Right ventricle myocardium superior (tissue), 1 donor: ENCODE measurements at regions not wholly inside any gene's neighbourhood (a gene's known extent, or its start where the extent isn't known, plus 50 kb on each side); places are given as distances from the start of the nearest gene placed in this dataset.
"Not testable (repeated sequence)": the region's sequence is repeated elsewhere in the genome, so short reads cannot be mapped to it uniquely, and the experiment has no call there.

ENCODE experiments used
- ATAC-seq: fragments of 200-7000 bp; cut with Tn5 transposase; one replicate; pipeline ENCODE4 v1.9.1; 2020; ENCODE audit warnings: mild to moderate bottlenecking; ENCODE audit not compliant: poor library complexity
- DNase-seq: peaks from one replicate; pipeline ENCODE4 v3.0.0-alpha.2; 2020
- intact Hi-C: fragments of 100-400 bp; cut with DNase I; formaldehyde crosslinking; loops from one replicate; pipeline ENCODE4 v1.11.2; 2022
- donor health status: DM: no; HTN: yes; CAD: no; lungs with severe emphysema.

DNA sequence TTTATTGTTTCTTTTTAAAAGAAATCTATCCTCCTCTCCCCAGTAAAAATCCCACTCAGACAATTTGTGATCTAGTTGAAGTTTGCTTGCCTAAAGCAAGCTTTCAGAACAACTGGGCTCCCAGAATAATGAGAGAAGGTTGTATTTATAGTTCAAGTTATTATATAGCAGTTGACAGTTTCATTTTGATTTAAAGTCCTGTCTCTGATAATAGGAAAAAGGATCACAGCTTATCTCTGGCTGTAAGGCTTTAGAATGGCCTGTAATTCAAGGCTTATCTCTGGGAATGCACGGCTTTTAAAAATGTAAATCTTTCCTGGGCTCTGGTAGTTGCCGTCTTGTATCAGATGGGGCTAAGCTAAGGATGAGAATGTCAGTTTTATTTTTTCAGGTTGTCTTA lies 123.3 kb upstream of the TMTC4 start:
- intact Hi-C loops, result no loop called here
- no peak for ATAC-seq

DNA sequence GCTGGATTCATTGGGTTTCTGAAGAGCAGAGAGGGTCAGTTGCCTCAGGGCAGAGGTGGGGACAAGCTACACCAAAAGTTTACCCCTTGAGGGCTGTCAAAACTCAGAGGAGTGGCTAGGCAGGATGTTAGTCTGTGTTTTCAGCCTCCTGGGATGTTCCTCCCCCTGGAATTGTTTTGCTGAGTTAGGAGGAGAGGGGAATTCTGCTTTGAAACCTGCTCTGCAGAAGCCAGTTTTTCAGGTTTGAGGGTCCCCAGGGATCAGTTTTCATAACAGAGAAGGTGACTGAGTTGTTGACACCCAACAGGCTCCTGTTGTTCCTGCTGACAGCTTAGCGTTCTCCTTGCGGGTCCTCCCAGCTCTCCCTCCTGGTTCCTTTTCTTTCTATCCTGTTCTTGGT lies 121.9 kb upstream of the TMTC4 start:
- ATAC-seq, result no peak
- intact Hi-C loops, result no loop called here
- no peak for DNase-seq

More for the DNA sequence above, 123.3 kb upstream of the TMTC4 start:
- DNase-seq, result no peak

DNA sequence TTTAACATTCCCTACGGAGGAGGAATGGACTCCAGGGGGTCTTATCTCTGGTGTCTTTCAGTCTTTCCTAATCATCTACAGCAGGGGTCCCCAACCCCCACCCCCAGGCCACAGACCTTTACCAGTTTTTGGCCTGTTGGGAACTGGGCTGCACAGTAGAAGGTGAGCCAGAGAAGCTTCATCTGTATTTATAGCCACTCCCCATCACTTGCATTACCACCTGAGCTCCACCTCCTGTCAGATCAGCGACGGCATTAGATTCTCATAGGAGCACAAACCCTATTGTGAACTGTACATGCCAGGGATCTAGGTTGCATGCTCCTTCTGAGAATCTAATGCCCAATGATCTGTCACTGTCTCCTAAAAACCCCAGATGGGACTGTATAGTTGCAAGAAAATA lies 120.0 kb upstream of the TMTC4 start:
- ATAC-seq, result no peak
- DNase-seq, result no peak
- intact Hi-C loops, result no loop called here

DNA sequence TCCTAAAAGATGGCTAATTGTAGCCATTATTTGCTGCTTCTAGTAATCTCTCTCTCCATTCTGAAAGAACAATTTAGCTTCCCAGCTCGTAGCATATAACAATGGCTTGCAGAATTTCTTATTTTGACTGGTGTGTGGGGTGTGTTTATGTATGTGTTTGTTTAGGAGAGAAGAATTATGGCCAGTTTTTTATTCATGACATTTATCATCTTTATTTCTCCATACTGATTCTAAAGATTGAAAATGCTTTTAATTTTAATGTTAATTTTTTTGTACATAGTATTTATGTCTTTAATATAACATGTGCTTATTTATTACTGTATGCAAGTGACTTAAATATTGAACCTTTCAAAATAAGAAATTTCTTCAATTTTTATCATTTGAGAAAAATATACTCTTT lies 115.8 kb upstream of the TMTC4 start:
- DNase-seq (no peak), ATAC-seq (no peak)
- intact Hi-C loops, result no loop called here

DNA sequence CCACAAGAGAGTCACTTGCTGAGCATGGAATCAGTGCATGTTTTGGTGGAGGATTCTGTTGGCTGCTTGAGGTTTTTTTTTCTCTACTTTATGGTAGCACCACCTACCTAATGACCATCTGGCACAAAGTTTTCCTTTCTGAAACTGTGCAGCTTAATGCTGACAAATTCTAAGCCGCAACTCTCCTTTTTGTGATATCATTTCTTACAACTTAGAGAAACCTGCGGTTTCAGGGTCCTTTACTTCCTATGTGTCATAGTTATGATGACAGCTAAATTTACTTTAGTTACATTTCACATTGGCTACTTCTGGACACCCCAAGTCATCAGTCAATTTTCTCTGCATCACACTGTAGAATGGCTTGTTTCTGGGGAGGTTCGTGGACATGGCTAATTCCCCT lies 115.4 kb upstream of the TMTC4 start:
- DNase-seq (no peak), ATAC-seq (no peak)
- intact Hi-C loops, result no loop called here

DNA sequence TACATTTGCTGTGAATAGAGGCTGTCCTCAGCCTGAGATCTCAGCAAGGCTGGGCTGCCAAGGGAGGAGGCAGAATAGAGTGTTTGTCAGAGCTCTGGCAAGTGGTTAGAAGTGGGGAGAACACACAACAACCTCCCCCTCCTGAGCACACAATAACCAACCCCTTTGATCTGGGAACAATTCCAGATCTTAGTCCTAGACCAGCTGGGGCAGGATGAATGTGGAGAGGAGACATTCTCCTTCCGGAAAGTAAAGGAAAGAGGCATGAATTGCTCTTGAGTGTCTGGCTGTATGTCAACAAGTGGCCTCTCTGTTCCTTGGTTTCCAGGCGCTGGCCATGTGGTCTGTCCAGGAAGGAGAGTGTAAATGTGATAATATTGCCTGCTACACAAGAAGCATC lies 114.9 kb upstream of the TMTC4 start:
- intact Hi-C loops, result no loop called here
- no peak for DNase-seq
- ATAC-seq, result no peak

DNA sequence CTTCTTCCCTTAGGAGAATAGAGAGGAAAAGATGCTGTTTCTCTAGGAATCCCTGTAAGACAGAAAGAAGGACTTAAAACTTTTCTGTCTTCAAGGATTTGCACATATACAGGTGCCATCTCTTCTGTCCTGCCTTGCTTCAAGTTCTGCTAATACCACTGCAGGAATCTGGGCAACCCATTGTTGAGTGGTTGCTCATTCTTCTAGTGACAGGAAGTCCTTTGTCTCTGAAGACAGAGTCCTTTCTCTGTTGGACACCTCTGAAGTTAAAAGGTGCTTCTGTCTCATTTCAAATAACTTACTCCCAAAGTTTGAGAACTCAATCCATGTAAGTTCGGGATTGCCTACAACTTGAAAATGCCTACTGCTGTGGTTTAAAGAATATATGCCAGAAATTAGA lies 114.4 kb upstream of the TMTC4 start:
- no peak for ATAC-seq
- intact Hi-C loops, result no loop called here
- no peak for DNase-seq

DNA sequence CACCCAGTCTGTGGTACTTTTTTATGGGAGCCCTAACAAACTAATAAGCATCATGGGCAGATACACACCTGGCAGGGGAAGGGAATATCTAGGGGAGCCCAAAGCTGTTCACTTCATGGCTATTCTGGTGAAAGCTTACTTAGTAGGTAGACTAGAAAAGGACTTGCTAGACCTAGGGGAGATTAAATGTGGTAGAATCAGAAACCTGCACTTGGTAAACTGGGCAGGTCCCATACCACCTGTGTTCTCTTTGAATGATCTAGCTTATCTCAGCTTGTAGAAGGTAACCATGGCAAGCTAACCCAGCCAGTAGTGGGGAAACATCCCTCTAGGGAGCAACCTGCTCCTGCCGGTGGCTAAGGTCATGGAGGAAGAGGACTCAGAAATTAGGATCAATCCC lies 113.9 kb upstream of the TMTC4 start:
- DNase-seq (no peak), ATAC-seq (no peak)
- intact Hi-C loops, result no loop called here

DNA sequence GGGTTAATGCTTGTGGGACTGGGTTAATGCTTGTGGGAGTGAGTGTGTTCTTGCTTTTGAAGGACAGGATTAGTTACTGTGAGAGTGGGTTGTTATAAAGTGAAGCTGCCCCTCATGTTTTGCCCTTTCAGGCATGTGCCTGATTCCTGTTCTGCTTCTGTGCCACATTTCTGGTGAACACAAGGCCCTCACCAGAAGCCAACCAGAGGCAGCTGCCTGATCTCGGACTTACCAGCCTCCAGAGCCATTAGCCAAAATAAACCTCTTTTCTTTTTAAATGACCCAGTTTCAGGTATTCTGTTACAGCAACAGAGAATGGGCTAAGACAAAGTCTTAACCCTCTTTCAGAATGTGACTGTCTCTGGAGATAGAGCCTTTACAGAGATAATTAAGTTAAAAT lies 113.3 kb upstream of the TMTC4 start:
- intact Hi-C loops, result no loop called here
- ATAC-seq (no peak), DNase-seq (no peak)

DNA sequence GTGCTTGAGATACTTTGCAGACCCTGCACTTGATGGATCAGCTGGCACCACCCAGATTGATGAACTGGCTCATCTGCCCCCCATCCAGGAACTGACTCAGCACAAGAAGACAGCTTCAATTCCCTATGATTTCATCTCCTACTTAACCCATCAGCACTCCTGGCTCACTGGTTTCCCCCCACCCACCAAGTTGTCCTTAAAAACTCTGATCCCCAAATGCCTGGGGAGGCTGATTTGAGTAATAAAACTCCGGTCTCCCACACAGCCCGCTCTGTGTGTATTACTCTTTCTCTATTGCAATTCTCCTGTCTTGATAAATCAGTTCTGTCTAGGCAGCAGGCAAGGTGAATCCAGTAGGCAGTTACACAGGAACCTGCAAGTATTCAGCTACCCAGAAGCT lies 102.1 kb upstream of the TMTC4 start:
- intact Hi-C loops, ATAC-seq, DNase-seq: not testable (repeated sequence)

DNA sequence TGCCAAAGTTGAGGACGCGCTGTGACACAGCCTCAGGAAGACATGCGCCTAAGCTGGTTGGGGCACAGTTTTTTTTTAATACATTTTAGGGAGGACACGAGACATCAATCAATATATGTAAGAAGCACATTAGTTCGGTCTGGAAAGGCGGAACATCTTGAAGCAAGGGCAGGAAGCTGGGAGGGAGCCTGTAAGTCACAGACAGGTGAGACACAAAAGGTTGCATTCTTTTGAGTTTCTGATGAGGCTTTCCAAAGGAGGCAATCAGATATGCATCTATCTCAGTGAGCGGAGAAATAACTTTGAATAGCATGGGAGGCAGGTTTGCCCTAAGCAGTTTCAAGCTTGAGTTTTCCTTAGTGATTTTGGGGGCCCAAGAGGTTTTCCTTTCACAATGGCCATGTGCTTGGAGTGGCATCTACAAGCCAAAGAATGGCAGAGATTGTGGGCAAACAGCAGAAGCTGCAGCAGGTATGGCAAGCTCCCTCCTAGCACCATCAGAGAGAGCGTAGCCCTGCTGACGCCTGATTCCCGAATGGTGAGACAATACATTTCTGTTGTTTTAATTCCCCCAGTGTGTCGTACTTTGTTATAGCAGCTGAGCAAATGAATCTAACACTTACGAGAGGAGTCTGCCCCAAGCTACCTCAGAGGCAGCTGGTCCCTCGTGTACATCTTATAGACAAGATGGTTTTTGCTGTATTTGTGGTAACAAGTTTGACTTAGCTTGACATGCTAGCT lies 99.5 kb upstream of the TMTC4 start:
- no peak for ATAC-seq
- intact Hi-C loops, result no loop called here
- no peak for DNase-seq

DNA sequence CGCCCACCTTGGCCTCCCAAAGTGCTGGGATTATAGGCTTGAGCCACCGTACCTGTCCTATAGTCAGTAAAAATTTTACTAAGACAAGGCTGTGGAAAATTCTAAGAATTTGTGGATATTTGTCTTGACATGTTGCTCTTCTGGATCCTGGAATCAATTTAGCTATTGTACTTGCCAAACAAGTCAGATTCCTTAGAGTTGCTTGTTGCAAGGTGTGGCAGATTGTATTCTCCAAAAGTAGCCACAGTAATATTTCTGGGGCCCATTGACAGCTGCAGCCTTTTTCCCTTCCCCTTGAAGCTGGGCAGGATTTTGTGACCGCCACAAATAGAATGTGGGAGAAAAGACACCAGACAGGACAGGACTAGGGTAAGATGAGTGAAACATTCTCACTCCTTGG lies 98.8 kb upstream of the TMTC4 start:
- intact Hi-C loops, result no loop called here
- no peak for ATAC-seq

DNA sequence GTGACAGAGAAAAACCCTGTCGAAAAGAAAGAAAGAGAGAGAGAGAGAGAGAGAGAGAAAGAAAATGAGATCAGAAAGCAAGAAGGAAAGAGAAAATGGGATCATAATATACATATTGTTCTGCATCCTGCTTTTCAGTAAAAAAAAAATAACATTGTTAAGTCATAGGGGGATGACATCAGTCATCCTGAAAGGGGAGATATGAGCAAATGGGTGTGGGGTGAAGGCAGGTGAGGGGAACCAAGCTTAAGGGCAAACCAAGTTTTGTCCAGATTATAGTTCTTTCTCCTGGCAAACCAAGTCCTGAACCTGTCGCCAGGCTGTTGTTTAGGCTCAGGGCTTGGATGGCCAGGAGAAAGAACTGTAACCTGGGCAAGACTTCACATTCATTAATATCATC lies 92.6 kb upstream of the TMTC4 start:
- intact Hi-C loops, result no loop called here
- no peak for DNase-seq
- no peak for ATAC-seq

More for the DNA sequence above, 98.8 kb upstream of the TMTC4 start:
- DNase-seq, result no peak

DNA sequence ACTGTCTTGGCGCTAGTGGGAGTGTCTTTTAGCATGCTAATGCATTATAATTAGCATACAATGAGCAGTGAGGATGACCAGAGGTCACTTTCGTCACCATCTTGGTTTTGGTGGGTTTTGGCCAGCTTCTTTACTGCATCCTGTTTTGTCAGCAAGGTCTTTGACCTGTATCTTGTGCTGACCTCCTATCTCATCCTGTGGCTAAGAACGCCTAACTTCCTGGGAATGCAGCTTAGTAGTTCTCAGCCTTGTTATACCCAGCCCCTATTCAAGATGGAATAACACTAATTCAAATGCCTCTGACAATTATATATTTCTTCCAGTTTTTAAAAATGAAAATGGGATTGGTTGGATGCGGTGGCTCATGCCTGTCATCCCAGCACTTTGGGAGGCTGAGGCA lies 92.0 kb upstream of the TMTC4 start:
- DNase-seq, ATAC-seq, intact Hi-C loops: not testable (repeated sequence)

DNA sequence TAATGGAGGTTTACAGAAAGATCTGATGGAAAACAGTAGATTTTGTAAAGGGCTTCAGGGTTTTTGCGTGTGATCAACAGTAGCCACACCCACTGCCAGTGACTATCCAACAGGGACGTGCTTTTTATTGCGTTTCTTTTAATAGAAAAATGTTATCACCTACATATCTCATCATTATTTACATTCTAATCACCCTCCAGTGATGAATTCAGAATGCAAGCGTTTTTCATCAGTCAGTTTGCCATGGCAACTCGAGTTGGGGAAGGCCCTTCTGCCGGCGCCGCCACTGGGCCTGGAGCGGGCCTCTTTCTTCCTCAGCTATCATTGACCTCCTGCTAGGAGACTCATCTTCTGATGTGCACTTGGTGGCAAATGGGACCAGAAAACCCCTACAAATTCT lies 90.3 kb upstream of the TMTC4 start:
- intact Hi-C loops, result no loop called here
- no peak for ATAC-seq
- DNase-seq, result no peak

DNA sequence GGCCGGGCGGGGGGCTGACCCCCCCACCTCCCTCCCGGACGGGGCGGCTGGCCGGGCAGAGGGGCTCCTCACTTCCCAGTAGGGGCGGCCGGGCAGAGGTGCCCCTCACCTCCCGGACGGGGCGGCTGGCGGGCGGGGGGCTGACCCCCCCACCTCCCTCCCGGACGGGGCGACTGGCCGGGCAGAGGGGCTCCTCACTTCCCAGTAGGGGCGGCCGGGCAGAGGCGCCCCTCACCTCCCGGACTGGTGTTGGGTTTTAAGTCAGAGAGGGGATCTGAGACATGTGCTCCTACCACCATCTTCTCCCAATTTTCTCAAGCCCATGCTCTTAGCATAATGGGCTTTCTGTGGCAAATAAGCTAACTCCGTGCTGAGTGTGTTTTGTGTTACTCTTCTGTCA lies 87.5 kb upstream of the TMTC4 start:
- ATAC-seq, intact Hi-C loops, DNase-seq: not testable (repeated sequence)

DNA sequence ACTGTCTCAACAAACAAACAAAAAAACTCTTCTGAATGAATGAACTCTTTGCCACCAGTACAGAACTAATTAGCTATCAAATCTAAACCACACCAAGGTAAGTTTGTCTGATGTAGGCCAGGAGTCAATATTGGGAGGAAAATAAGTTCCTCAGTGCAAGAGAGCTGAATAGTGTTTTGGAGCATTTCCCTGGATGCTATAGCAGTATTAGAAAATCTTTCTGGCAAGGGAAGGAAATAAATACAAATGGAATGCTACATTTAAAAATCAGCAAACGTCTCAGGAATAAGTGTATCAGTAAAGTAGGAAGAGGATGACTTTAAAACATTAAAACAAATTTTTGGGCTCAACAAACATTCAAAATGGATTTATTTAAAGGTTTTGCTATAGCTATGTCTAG lies 81.3 kb upstream of the TMTC4 start:
- no peak for ATAC-seq
- intact Hi-C loops, result no loop called here
- no peak for DNase-seq

DNA sequence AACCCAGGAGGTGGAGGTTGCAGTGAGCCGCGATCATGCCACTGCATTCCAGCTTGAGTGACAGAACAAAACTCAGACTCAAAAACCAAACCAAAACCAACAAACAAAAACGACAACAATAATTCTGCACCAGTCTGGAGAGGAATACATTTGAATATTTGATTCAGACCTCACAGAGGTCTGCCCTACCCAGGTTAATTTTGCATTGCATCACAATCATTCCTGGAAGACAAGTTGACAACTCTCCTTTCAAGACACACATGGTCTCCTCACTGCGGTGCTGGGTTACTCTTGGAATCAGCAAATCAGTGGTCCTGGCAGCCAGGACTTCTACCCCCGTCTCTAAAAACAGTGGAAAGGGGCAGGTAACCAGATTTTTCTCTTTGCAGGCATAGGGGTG lies 79.9 kb upstream of the TMTC4 start:
- no peak for ATAC-seq
- intact Hi-C loops, result no loop called here
- no peak for DNase-seq

DNA sequence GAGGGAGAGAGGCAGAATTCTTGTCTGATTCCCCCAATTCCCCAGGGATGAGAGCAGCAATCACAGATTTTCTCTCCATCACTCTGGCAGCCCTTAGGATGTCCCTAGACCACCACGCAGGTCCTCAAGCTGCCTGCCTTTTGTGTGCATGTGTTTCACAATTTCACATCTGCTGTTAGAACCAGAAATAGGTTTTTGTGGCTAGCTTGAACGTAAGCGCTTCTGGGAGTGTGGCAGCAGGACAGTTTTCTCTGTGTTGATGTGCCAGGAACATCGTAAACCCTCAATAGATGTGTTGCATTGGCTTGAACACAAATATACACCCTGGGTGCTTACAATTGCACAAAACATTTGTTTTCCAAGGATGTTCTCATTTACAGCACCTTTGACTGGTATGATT lies 78.8 kb upstream of the TMTC4 start:
- no peak for ATAC-seq
- no peak for DNase-seq
- intact Hi-C loops, result no loop called here

DNA sequence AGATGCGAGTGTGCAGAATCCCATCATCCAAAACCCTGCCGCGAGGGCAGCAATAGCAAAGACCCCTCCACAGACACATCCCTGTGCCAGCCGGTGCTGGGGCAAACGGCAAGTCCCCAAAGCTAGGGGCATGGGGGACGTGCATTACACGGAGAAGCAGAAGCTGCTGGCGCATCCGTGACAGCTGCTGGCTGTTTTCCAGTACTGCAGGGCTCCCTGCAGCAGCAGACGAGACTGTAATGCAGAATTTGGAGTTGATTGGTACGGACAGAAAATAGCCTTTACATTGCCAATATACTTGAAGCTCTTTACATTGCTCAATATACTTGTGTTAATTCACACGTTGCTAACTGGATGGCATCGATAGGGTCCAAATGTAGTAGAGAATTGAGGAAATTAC lies 77.2 kb upstream of the TMTC4 start:
- intact Hi-C loops, result no loop called here
- DNase-seq, result no peak
- ATAC-seq, result no peak

DNA sequence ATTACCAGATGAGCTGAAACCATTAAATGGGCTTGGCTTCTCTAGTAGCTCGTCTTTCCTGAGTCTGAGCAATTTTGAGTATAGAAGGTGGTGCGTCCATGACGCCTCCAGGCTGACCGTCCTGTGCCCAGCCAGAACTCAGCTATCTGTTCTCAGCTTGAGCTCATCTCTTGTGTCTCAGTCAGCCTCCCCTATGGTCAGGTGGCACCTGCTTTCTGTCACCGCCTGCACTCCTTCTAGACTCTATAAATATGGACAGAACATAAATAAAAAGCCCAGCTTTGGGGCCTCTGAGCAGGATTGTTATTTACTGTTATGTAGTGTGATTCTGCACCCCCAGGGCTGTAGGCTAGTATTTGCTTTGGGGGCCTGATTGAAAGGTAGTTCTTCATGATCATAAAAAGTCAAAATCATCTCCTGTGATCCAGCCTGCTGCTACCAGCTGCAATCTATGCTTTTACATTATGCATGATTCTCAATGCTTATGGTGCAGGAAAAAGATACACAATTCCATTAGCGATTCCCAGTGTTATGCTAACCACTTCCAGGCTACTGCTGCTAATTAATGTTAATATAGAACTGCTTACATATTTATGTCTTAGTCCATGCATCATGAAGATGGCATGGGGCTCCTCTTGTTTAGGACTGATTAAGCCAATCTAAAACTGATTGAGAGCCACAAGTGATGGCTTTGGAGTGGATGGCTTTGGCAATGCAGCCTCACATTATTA lies 72.5 kb upstream of the TMTC4 start:
- ATAC-seq (no peak), DNase-seq (no peak)
- intact Hi-C loops, result no loop called here
